GM12878 (cell line): ENCODE measurements at regions not wholly inside any gene's neighbourhood (a gene's known extent, or its start where the extent isn't known, plus 50 kb on each side); places are given as distances from the start of the nearest gene placed in this dataset.
A peak's percentile ranks its signal among the peaks of the same experiment; 100 is the strongest.

Experiments
- ATAC-seq: fragments of 200-7000 bp; cut with Tn5 transposase; 3 replicates; pipeline ENCODE4 v1.9.1; 2020; ENCODE audit warnings: mild to moderate bottlenecking, moderate library complexity
- BruUV-seq: library from RNA; stranded (reverse); fragments of 400-500 nt; replicated peaks from 2 replicates; lab custom pipeline; 2021; lab: Mats Ljungman, UMichigan
- CTCF ChIA-PET: fragments of 300-600 bp; sonication (Branson Sonifier 250); formaldehyde crosslinking; extraction: SDS; loops from one replicate; lab custom pipeline; 2021; ENCODE audit warnings: inconsistent platforms; lab: Yijun Ruan, JAX
- POLR2A ChIA-PET: fragments of 350-600 bp; formaldehyde crosslinking; extraction: SDS; loops from one replicate; lab custom pipeline; 2021; ENCODE audit warnings: inconsistent platforms; lab: Charles Lee
- RAD21 ChIA-PET: fragments of 300-600 bp; sonication (Branson Sonifier 250); formaldehyde crosslinking; loops from one replicate; lab custom pipeline; 2023; ENCODE audit warnings: antibody characterized with exemption; ENCODE audit not compliant: unreplicated experiment; lab: Charles Lee
- SMC1A ChIA-PET: fragments of 300-600 bp; sonication (Branson Sonifier 250); formaldehyde crosslinking; loops from one replicate; lab custom pipeline; 2023; ENCODE audit not compliant: unreplicated experiment, uncharacterized antibody; lab: Charles Lee
- DNase-seq: peaks from one replicate; pipeline ENCODE4 v3.0.0-alpha.2; 2011; ENCODE audit warnings: low read depth, low spot score
- FAIRE-seq: peaks from 3 replicates; lab custom pipeline; 2011; peaks lifted over from hg19 to GRCh38; lab: Jason Lieb, UNC
- H2AFZ ChIP-seq: 2 replicates; pipeline ENCODE4 v1.6.0; 2011; ENCODE audit warnings: low read depth, low read length, control low read depth; ENCODE audit not compliant: control insufficient read depth
- H3K27ac ChIP-seq: 2 replicates; pipeline ENCODE4 v1.5.1; 2011; ENCODE audit warnings: control low read depth; ENCODE audit not compliant: control insufficient read depth, insufficient read depth
- H3K27me3 ChIP-seq, 2 experiments: replicated peaks in 1 of 2; 2 replicates each; pipeline versions ENCODE4 v1.6.0 to v1.6.1; 2011; ENCODE audit warnings: low read length in 1 of 2; ENCODE audit not compliant: control insufficient read depth in 2 of 2, insufficient read depth in 2 of 2
- H3K36me3 ChIP-seq, 2 experiments: 2 replicates each; pipeline ENCODE4 v1.5.1; 2011; ENCODE audit warnings: low read length in 1 of 2; ENCODE audit not compliant: control insufficient read depth in 2 of 2, insufficient read depth in 2 of 2
- H3K4me1 ChIP-seq: 2 replicates; pipeline ENCODE4 v1.6.1; 2011; ENCODE audit warnings: mild to moderate bottlenecking, low read length, moderate library complexity, mixed read lengths; ENCODE audit not compliant: control insufficient read depth, insufficient read depth
- H3K4me2 ChIP-seq: 2 replicates; pipeline ENCODE4 v1.6.0; 2011; ENCODE audit warnings: control low read depth; ENCODE audit not compliant: control insufficient read depth, insufficient read depth
- H3K4me3 ChIP-seq: fragments of 200-600 bp; sonication (generic); 2 replicates; pipeline ENCODE4 v1.5.1; 2016
- H3K79me2 ChIP-seq: 2 replicates; pipeline ENCODE4 v1.6.0; 2011; ENCODE audit warnings: low read length; ENCODE audit not compliant: control insufficient read depth, insufficient read depth
- H3K9ac ChIP-seq: 2 replicates; pipeline ENCODE4 v1.8.0; 2011; ENCODE audit warnings: low read length, control low read depth, mixed read lengths; ENCODE audit not compliant: control insufficient read depth, insufficient read depth
- H3K9me3 ChIP-seq: replicated peaks from 3 replicates; pipeline ENCODE4 v1.5.1; 2011; ENCODE audit warnings: mild to moderate bottlenecking, low read length; ENCODE audit not compliant: control insufficient read depth, insufficient read depth
- H4K20me1 ChIP-seq: 2 replicates; pipeline ENCODE4 v1.6.0; 2011; ENCODE audit not compliant: control insufficient read depth, insufficient read depth
- BCLAF1 ChIP-seq: fragments of 450-650 bp; IDR thresholded peaks from 2 replicates; pipeline ENCODE4 v1.6.1; 2017; ENCODE audit warnings: antibody characterized with exemption, mild to moderate bottlenecking, moderate library complexity
- BHLHE40 ChIP-seq, 2 experiments: fragments of 450-650 bp in 1 of 2; IDR thresholded peaks; 2 replicates each; pipeline ENCODE4 v1.6.1; 2011 to 2017; ENCODE audit warnings: low read depth in 2 of 2, borderline replicate concordance in 1 of 2, improper control_type of control experiment in 1 of 2, low read length in 1 of 2, mild to moderate bottlenecking in 1 of 2
- EED ChIP-seq: sonication (generic); IDR thresholded peaks from 2 replicates; pipeline ENCODE4 v1.6.1; 2016; ENCODE audit warnings: antibody characterized with exemption, low read depth
- IKZF1 ChIP-seq: fragments of 450-650 bp; conservative IDR thresholded peaks from 2 replicates; pipeline ENCODE4 v1.6.1; 2017; ENCODE audit warnings: antibody characterized with exemption, mild to moderate bottlenecking
- LARP7 ChIP-seq: fragments of 450-650 bp; IDR thresholded peaks from 2 replicates; pipeline ENCODE4 v1.6.1; 2017; ENCODE audit warnings: mild to moderate bottlenecking
- NR2C1 ChIP-seq: fragments of 450-650 bp; IDR thresholded peaks from 2 replicates; pipeline ENCODE4 v1.6.1; 2017; ENCODE audit warnings: antibody characterized with exemption, mild to moderate bottlenecking, moderate library complexity
- POLR2A ChIP-seq: IDR thresholded peaks from 2 replicates; pipeline ENCODE4 v1.6.1; 2011; ENCODE audit warnings: low read depth, mild to moderate bottlenecking, low read length
- RUNX3 ChIP-seq: IDR thresholded peaks from 2 replicates; pipeline ENCODE4 v1.6.1; 2012; ENCODE audit warnings: low read length, inconsistent platforms
- TARDBP ChIP-seq: IDR thresholded peaks from 2 replicates; pipeline ENCODE4 v1.6.1; 2016; ENCODE audit warnings: borderline replicate concordance
- WGBS: methylation state at CpG from one replicate; pipeline ENCODE4 v1.1.6; 2016; ENCODE audit warnings: low lambda C conversion rate; ENCODE audit not compliant: insufficient replicate concordance, insufficient coverage; ENCODE audit errors: missing lambda C conversion rate; 5-methylcytosine and 5-hydroxymethylcytosine counted together
- in situ Hi-C: fragments of 300-500 bp; cut with MboI; formaldehyde crosslinking; loops from 9 replicates; pipeline ENCODE4 v1.14.3; 2018; ENCODE audit warnings: mixed read lengths
- intact Hi-C: fragments of 100-400 bp; cut with micrococcal nuclease; formaldehyde crosslinking; loops from one replicate; pipeline ENCODE4 v1.14.2; 2022; ENCODE audit not compliant: unreplicated experiment

GRCh38 chr2:48228345-48228684 is 86.2 kb upstream of the FOXN2 start:
- Histone ChIP-seq H3K4me2 (peak overlapping the region; percentile 73), H3K9me3 (peaks cover 1% of the 10 kb centered on the region; the same call in 2 of the 3 replicates), H3K36me3 (no peaks in the 10 kb centered on the region), H4K20me1 (no peaks in the 10 kb centered on the region), H3K4me3 (no peak overlapping the region), H3K4me1 (peaks cover 20% of the 10 kb centered on the region), H3K79me2 (no peaks in the 10 kb centered on the region), H3K9ac (no peak overlapping the region), H3K27me3 (no peaks in the 10 kb centered on the region), H3K27ac (peak overlapping the region; percentile 55; the same call in 1 of the 2 replicates), H2AFZ (no peak overlapping the region)
- TF ChIP-seq POLR2A (no peak), NR2C1 (no peak), LARP7 (no peak), IKZF1 (no peak), BHLHE40 (IDR thresholded peaks at IDR 0.05; ENCODE audit: borderline replicate concordance in 1 of 2, low read depth in 2 of 2, low read length in 1 of 2) (peak in 1 of 2 experiments; percentile 46; a peak in 1 of 4 replicates), TARDBP (no peak), BCLAF1 (no peak), EED (0 out of 2 replicates have a peak, but pooled peaks have one; percentile 24), RUNX3 (peak; percentile 56; the same call in 1 of the 2 replicates)
- BruUV-seq, result no TSS peak
- intact Hi-C loops (no loop called here), in situ Hi-C loops (no loop called here)
- 57% methylated on average over 2 of the region's 2 CpGs for WGBS
- DNase-seq (no peak), ATAC-seq (peak; percentile 78), FAIRE-seq (no peak)
- CTCF ChIA-PET, result no interaction called here
- RAD21 ChIA-PET, result no interaction called here
- POLR2A ChIA-PET, result interaction anchor here (1.5 kb wide), 1 partner anchor 23 kb away, joined by 4 read pairs; no protein-coding TSS in a partner anchor
- SMC1A ChIA-PET, result interaction anchor here (0.6 to 0.8 kb wide), 3 partner anchors 19 to 78 kb away, joined by 3 to 4 read pairs (median 3); no protein-coding TSS in a partner anchor
